ENCODE measurements at regions not wholly inside any gene's neighbourhood (a gene's known extent, or its start where the extent isn't known, plus 50 kb on each side); places are given as distances from the start of the nearest gene placed in this dataset.

DNA sequence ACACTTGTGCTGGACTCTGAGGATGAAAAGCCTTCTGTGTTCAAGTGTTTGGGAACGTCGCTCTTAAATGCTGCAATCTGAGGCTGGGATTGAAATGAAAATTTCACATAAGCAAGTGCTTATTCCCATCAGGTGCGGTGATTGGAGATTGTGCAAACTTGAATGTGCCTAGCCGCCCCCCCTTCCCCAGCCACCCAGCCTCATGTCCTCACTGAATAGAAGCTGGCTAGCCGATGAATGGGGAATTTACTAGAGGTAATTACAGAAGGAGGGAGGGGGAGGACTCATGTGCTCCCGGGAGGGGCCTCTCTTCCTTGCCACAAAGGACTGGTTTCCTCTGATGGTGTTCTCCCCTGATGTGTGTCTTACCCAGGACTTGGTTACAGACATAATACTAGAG lies 544.8 kb upstream of the EEF2KMT start (continued):
- no peak for TF ChIP-seq GLI2 (tag by site-specific recombination; IDR thresholded peaks at IDR 0.05; ENCODE audit: borderline replicate concordance, low read depth)
- TF ChIP-seq ZNF571 (tag by site-specific recombination; IDR thresholded peaks at IDR 0.05) = no peak
- TF ChIP-seq ZNF843 (tag by site-specific recombination; IDR thresholded peaks at IDR 0.05) = no peak
- no peak for TF ChIP-seq ZNF629 (tag by site-specific recombination; IDR thresholded peaks at IDR 0.05)
- no peak for TF ChIP-seq PBX3 (CRISPR knock-in tag; IDR thresholded peaks at IDR 0.05)
- no peak for TF ChIP-seq ZNF239 (tag by site-specific recombination; IDR thresholded peaks at IDR 0.05)
- no peak for TF ChIP-seq ELK4 (IDR thresholded peaks at IDR 0.05; ENCODE audit: borderline replicate concordance, low read depth, low read length)
- TF ChIP-seq ZNF658 (tag by site-specific recombination; IDR thresholded peaks at IDR 0.05) = no peak
- no peak for TF ChIP-seq ZNF776 (tag by site-specific recombination; IDR thresholded peaks at IDR 0.05; ENCODE audit: borderline replicate concordance)
- no peak for TF ChIP-seq KLF16 (tag by site-specific recombination; IDR thresholded peaks at IDR 0.05)
- no peak for TF ChIP-seq ZNF404 (tag by site-specific recombination; IDR thresholded peaks at IDR 0.05)

DNA sequence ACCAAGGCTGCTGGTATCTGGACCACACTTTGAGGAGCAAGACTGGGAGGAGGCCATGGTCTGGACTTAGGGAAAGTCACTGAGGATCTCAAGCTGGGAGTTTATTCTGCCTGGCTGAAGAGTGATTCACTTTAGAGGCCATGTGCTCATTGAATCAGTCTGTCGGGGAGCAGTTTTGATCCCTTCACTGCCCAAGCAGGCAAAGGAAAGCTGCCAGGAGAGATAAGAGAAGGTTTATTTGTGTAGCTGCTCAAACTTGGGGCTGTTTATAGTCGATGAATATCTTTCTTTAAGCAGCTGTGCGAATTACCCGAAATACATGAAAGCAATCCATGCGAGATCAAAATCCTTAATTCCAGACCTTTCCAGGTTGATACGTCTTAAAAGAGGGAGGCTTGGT lies 544.4 kb upstream of the EEF2KMT start:
- no peak overlapping the region for H3K4me3 ChIP-seq (ENCODE audit: low read depth, low read length)
- TF ChIP-seq ZNF670 (tag by site-specific recombination; IDR thresholded peaks at IDR 0.05; ENCODE audit: low read depth) (no peak), ZSCAN23 (tag by site-specific recombination; IDR thresholded peaks at IDR 0.05) (no peak), ZNF140 (tag by site-specific recombination; IDR thresholded peaks at IDR 0.05) (no peak), ZNF623 (tag by site-specific recombination; IDR thresholded peaks at IDR 0.05) (no peak), YY1 (tag by site-specific recombination; IDR thresholded peaks at IDR 0.05) (no peak), ZNF837 (tag by site-specific recombination; IDR thresholded peaks at IDR 0.05) (no peak), KLF8 (tag by site-specific recombination; IDR thresholded peaks at IDR 0.05) (no peak), ZNF404 (tag by site-specific recombination; IDR thresholded peaks at IDR 0.05) (no peak), ZNF501 (tag by site-specific recombination; IDR thresholded peaks at IDR 0.05) (no peak), ZNF23 (tag by site-specific recombination; IDR thresholded peaks at IDR 0.05; ENCODE audit: borderline replicate concordance) (no peak), ZNF366 (tag by site-specific recombination; conservative IDR thresholded peaks at IDR 0.05) (no peak), ELK4 (IDR thresholded peaks at IDR 0.05; ENCODE audit: borderline replicate concordance, low read depth, low read length) (no peak), ZNF10 (tag by site-specific recombination; IDR thresholded peaks at IDR 0.05) (no peak), ZNF561 (tag by site-specific recombination; IDR thresholded peaks at IDR 0.05; ENCODE audit: borderline replicate concordance) (no peak), ZFP69B (tag by site-specific recombination; IDR thresholded peaks at IDR 0.05) (no peak), ZNF354C (tag by site-specific recombination; IDR thresholded peaks at IDR 0.05; ENCODE audit: borderline replicate concordance, low read depth) (no peak)
- TF ChIP-seq, protein P1, sequence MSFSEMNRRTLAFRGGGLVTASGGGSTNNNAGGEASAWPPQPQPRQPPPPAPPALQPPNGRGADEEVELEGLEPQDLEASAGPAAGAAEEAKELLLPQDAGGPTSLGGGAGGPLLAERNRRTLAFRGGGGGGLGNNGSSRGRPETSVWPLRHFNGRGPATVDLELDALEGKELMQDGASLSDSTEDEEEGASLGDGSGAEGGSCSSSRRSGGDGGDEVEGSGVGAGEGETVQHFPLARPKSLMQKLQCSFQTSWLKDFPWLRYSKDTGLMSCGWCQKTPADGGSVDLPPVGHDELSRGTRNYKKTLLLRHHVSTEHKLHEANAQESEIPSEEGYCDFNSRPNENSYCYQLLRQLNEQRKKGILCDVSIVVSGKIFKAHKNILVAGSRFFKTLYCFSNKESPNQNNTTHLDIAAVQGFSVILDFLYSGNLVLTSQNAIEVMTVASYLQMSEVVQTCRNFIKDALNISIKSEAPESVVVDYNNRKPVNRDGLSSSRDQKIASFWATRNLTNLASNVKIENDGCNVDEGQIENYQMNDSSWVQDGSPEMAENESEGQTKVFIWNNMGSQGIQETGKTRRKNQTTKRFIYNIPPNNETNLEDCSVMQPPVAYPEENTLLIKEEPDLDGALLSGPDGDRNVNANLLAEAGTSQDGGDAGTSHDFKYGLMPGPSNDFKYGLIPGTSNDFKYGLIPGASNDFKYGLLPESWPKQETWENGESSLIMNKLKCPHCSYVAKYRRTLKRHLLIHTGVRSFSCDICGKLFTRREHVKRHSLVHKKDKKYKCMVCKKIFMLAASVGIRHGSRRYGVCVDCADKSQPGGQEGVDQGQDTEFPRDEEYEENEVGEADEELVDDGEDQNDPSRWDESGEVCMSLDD (tag by site-specific recombination; IDR thresholded peaks at IDR 0.05) = no peak
- H3K27ac ChIP-seq (ENCODE audit: extremely low read depth, low read depth, low read length) = no peak overlapping the region
- POLR2A ChIA-PET = interaction anchor here (0.5 kb wide), 1 partner anchor 1862 kb away, joined by 6 read pairs; no protein-coding TSS in a partner anchor
- no peaks in the 10 kb centered on the region for H3K36me3 ChIP-seq (ENCODE audit: control insufficient read depth in 2 of 2, insufficient read depth in 1 of 2, low read length in 2 of 2)
- H3K4me1 ChIP-seq (ENCODE audit: control insufficient read depth, insufficient read depth, low read length) = no peaks in the 10 kb centered on the region
- H3K9me3 ChIP-seq (ENCODE audit: control insufficient read depth, insufficient read depth, low read depth, low read length) = no peaks in the 10 kb centered on the region
- CTCF ChIA-PET = interaction anchor here (2.3 kb wide), 1 partner anchor 8 kb away, joined by 10 read pairs; no protein-coding TSS in a partner anchor

Measured in HEK293 (cell line).